ENCODE measurements at regions not wholly inside any gene's neighbourhood (a gene's known extent, or its start where the extent isn't known, plus 50 kb on each side); places are given as distances from the start of the nearest gene placed in this dataset.

GRCh38 chr2:190800528-190800927 lies 80.1 kb upstream of the GLS start:
- no peak overlapping the region for H3K9ac ChIP-seq (ENCODE audit: low read depth, low read length)
- H3K4me1 ChIP-seq (ENCODE audit: insufficient read depth, low read length), result peaks cover 41% of the 10 kb centered on the region
- no CpG with 5 or more reads among the region's 1 CpG for WGBS
- peak overlapping the region; percentile 71; the same call in 1 of the 2 replicates for H3K27ac ChIP-seq (ENCODE audit: low read depth, low read length)
- no peak overlapping the region for H3K4me3 ChIP-seq (ENCODE audit: low read length)
- H3K27me3 ChIP-seq (ENCODE audit: insufficient read depth, low read length), result no peaks in the 10 kb centered on the region
- H3K9me3 ChIP-seq (ENCODE audit: insufficient read depth, low read depth, low read length), result no peaks in the 10 kb centered on the region
- H3K36me3 ChIP-seq (ENCODE audit: insufficient read depth, low read length), result no peaks in the 10 kb centered on the region

DNA sequence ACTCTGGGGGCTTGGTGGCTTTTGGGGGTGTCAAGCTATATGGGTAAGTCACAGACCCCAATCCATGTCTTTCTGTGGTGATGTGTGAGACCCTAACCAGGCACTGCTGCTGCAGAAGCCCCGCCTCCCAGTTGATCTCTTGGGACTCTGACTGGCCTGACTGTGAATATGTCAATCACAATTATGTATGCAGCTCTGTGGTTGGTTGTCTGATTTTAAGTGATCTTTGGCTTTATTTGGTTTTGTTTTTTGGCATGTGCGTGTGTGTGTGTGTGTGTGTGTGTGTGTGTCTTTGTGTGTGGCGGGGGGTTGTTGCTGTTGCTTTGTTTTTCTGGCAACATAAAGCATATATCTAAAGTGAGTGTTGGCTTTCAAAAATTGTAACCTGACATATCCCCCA lies 78.5 kb upstream of the GLS start:
- Histone ChIP-seq H3K9me3 (ENCODE audit: insufficient read depth, low read depth, low read length) (no peaks in the 10 kb centered on the region), H3K36me3 (ENCODE audit: insufficient read depth, low read length) (no peaks in the 10 kb centered on the region), H3K27ac (ENCODE audit: low read depth, low read length) (no peak overlapping the region), H3K27me3 (ENCODE audit: insufficient read depth, low read length) (no peaks in the 10 kb centered on the region), H3K9ac (ENCODE audit: low read depth, low read length) (no peak overlapping the region), H3K4me3 (ENCODE audit: low read length) (no peak overlapping the region), H3K4me1 (ENCODE audit: insufficient read depth, low read length) (peaks cover 41% of the 10 kb centered on the region)
- 64% methylated on average over 2 of the region's 3 CpGs for WGBS

DNA sequence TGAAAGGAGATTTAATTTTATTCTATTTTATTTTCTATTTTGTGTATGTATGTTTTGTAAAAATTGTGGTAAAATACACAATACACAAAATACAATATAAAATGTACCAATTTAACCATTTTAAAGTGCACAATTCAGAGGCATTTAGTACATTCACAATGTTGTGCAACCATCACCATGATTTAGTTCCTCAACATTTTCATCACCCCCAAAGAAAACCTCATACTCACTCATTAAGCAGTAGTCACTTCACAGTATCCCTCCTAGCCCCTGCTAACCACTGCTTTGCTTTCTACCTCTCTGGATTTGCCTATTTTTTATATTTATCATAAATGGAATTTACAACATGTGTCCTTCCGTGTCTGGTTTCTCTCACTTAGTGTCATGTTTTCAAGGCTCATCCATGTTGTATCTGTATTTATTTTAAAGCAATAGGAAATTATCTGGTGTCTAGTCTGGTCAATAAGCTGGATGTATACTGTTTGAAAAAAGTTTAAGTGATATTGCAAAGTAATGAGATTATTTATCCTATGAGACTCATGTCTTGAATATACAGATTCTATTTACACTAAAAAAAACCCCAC lies 77.9 kb upstream of the GLS start:
- Histone ChIP-seq H3K36me3 (ENCODE audit: insufficient read depth, low read length) (no peaks in the 10 kb centered on the region), H3K9me3 (ENCODE audit: insufficient read depth, low read depth, low read length) (no peaks in the 10 kb centered on the region), H3K27me3 (ENCODE audit: insufficient read depth, low read length) (no peaks in the 10 kb centered on the region), H3K27ac (ENCODE audit: low read depth, low read length) (no peak overlapping the region), H3K4me3 (ENCODE audit: low read length) (no peak overlapping the region), H3K4me1 (ENCODE audit: insufficient read depth, low read length) (peaks cover 41% of the 10 kb centered on the region), H3K9ac (ENCODE audit: low read depth, low read length) (no peak overlapping the region)
- 91% methylated on average over 1 of the region's 1 CpG for WGBS

- Histone ChIP-seq H3K4me3 (ENCODE audit: low read length) (no peak overlapping the region), H3K27me3 (ENCODE audit: insufficient read depth, low read length) (no peaks in the 10 kb centered on the region), H3K9ac (ENCODE audit: low read depth, low read length) (no peak overlapping the region), H3K36me3 (ENCODE audit: insufficient read depth, low read length) (no peaks in the 10 kb centered on the region), H3K27ac (ENCODE audit: low read depth, low read length) (no peak overlapping the region), H3K9me3 (ENCODE audit: insufficient read depth, low read depth, low read length) (no peaks in the 10 kb centered on the region), H3K4me1 (ENCODE audit: insufficient read depth, low read length) (peaks cover 41% of the 10 kb centered on the region)
- 89% methylated on average over 2 of the region's 5 CpGs for WGBS
Observed at GRCh38 chr2:190804182-190804795, 76.3 kb upstream of the GLS start.

DNA sequence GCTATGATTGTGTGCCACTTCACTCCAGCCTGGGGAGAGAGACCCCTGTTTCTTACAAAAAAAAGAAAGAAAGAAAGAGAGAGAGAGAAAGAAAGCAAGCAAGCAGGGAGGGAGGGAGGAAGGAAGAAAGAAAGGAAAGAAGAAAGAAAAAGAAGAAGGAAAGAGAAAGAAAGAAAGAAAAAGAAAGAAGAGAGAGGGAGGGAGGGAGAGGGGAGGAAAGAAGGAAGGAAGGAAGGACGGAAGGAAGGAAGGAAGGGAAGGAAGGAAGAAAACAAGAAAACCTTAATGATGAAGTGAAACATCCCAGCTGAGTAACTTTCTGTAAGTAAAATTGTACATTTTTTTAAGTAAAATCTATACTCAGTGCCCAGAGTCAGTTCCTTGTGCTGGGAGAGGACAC lies 75.5 kb upstream of the GLS start:
- H3K27me3 ChIP-seq (ENCODE audit: insufficient read depth, low read length), result no peaks in the 10 kb centered on the region
- 74% methylated on average over 1 of the region's 1 CpG for WGBS
- no peak overlapping the region for H3K4me3 ChIP-seq (ENCODE audit: low read length)
- no peaks in the 10 kb centered on the region for H3K9me3 ChIP-seq (ENCODE audit: insufficient read depth, low read depth, low read length)
- no peak overlapping the region for H3K9ac ChIP-seq (ENCODE audit: low read depth, low read length)
- H3K36me3 ChIP-seq (ENCODE audit: insufficient read depth, low read length), result no peaks in the 10 kb centered on the region
- H3K4me1 ChIP-seq (ENCODE audit: insufficient read depth, low read length), result peaks cover 33% of the 10 kb centered on the region
- no peak overlapping the region for H3K27ac ChIP-seq (ENCODE audit: low read depth, low read length)

DNA sequence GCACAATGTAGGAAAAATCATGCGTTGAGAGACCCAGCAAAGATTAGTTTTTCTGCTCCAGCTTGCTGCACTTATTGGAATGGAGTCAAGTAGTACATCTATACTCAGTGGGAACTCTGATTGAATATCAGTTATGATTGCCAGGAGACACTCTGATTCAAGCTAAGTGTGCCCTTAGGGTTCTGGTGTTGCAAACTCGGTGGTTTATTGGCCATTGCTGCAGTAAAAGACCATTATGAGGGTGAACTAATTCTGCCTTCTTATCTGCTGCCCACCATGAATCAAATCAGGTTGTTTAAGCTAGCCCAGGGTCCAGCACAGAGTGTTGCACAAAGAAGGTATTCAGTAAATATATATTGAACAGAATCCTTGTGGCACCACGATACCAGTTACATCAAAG lies 74.8 kb upstream of the GLS start:
- Histone ChIP-seq H3K27ac (ENCODE audit: low read depth, low read length) (no peak overlapping the region), H3K36me3 (ENCODE audit: insufficient read depth, low read length) (no peaks in the 10 kb centered on the region), H3K4me3 (ENCODE audit: low read length) (no peak overlapping the region), H3K27me3 (ENCODE audit: insufficient read depth, low read length) (no peaks in the 10 kb centered on the region), H3K4me1 (ENCODE audit: insufficient read depth, low read length) (peaks cover 26% of the 10 kb centered on the region), H3K9ac (ENCODE audit: low read depth, low read length) (no peak overlapping the region), H3K9me3 (ENCODE audit: insufficient read depth, low read depth, low read length) (no peaks in the 10 kb centered on the region)
- whole genome bisulfite sequencing, result 91% methylated on average over 3 of the region's 3 CpGs

- no peaks in the 10 kb centered on the region for H3K27me3 ChIP-seq (ENCODE audit: insufficient read depth, low read length)
- 100% methylated on average over 2 of the region's 2 CpGs for WGBS
- H3K9me3 ChIP-seq (ENCODE audit: insufficient read depth, low read depth, low read length), result no peaks in the 10 kb centered on the region
- peaks cover 7% of the 10 kb centered on the region for H3K4me1 ChIP-seq (ENCODE audit: insufficient read depth, low read length)
- no peak overlapping the region for H3K4me3 ChIP-seq (ENCODE audit: low read length)
- no peaks in the 10 kb centered on the region for H3K36me3 ChIP-seq (ENCODE audit: insufficient read depth, low read length)
- H3K9ac ChIP-seq (ENCODE audit: low read depth, low read length), result no peak overlapping the region
- H3K27ac ChIP-seq (ENCODE audit: low read depth, low read length), result no peak overlapping the region
Observed at GRCh38 chr2:190807886-190808285, 72.7 kb upstream of the GLS start.

DNA sequence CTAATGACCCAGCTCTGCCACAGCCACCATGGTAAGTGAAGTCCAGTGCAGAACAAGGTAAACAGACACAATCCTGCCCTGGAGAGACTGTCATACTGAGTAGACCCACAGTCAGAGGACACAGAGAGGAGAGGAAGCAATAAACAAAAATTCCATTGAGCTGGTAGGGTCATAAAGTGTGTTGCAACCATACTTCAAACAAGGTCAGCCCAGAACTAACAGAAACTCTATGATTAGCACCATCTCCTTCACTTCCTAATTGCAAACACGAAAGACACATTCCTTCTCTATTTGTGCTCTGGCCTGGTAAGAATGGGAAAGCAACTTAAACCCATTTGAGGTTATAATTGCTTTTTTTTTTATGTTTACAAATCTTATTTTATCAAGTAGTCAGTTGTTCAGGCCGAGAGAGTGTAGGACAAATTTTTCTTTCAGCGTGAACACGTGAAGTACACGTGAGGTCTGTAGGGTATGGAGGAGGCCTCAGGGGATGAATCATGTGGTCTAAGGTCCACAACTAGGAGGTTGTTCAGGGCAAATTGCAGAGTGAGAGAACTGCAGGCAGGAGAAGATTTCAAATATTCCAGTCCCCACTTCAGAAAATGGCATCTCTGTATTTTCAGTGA lies 71.4 kb upstream of the GLS start:
- 90% methylated on average over 5 of the region's 5 CpGs for WGBS
- no peak overlapping the region for H3K27ac ChIP-seq (ENCODE audit: low read depth, low read length)
- H3K4me1 ChIP-seq (ENCODE audit: insufficient read depth, low read length), result no peaks in the 10 kb centered on the region
- no peaks in the 10 kb centered on the region for H3K9me3 ChIP-seq (ENCODE audit: insufficient read depth, low read depth, low read length)
- H3K4me3 ChIP-seq (ENCODE audit: low read length), result no peak overlapping the region
- no peaks in the 10 kb centered on the region for H3K36me3 ChIP-seq (ENCODE audit: insufficient read depth, low read length)
- no peak overlapping the region for H3K9ac ChIP-seq (ENCODE audit: low read depth, low read length)
- no peaks in the 10 kb centered on the region for H3K27me3 ChIP-seq (ENCODE audit: insufficient read depth, low read length)

DNA sequence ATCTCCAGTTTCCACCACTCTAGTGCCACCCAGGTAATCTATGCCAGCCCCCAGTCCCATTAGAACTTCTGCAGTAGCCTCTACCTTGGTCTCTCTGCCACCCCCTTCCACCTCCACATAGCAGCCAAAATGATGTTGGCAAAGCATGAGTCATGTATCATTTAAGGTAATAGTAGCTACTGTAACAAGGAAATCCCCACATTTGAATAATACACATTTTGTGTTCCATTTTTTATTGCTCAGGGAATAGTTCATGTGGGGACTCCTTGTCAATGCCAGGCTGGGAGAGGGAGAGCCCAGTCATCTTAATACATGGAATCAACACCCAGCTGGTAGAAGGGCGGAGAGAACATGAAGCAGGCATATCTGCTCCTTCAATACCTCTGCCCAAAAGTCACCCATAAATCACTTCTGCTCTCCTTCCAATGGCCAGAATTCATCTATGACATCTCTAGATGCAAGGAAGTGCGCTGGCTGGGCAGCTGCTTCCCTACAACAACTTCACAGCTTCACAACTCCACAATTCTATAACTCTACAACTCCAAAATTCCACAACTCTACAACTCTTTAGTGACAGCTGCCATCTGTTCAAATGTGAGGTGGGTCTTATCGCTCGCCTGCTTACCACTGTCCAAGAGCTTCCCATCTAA lies 70.6 kb upstream of the GLS start:
- no peaks in the 10 kb centered on the region for H3K9me3 ChIP-seq (ENCODE audit: insufficient read depth, low read depth, low read length)
- H3K4me1 ChIP-seq (ENCODE audit: insufficient read depth, low read length), result no peaks in the 10 kb centered on the region
- H3K4me3 ChIP-seq (ENCODE audit: low read length), result no peak overlapping the region
- H3K27ac ChIP-seq (ENCODE audit: low read depth, low read length), result no peak overlapping the region
- no peaks in the 10 kb centered on the region for H3K36me3 ChIP-seq (ENCODE audit: insufficient read depth, low read length)
- no peak overlapping the region for H3K9ac ChIP-seq (ENCODE audit: low read depth, low read length)
- 95% methylated on average over 4 of the region's 4 CpGs for WGBS
- no peaks in the 10 kb centered on the region for H3K27me3 ChIP-seq (ENCODE audit: insufficient read depth, low read length)

DNA sequence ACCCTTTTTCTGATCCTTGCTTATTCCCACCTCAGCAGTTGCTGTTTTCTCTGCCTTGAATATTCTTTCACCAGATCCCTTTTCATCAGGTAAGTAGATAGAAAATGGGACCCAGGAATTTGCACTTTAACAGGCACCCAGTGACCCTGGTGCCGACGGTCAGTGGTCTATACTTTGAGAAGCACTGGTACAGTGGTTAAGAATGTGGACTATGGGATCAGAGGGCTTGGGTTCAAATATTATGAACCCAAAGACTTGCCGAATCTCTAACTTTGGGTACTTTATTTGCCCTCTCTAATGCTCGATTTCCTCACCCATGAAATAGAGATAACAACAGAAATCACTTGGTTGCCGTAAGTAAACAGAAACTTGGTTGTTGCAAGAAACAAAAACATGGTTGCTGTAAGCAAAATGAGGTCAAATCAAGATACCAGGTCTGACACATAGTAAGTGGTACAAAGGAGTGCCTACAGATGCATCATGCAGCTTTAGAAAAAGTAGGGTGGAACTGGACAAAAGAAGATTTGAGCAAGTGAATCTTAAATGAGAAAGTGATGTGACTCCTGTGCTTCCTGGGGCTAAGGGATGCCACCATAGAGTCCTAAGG lies 69.5 kb upstream of the GLS start:
- no peak overlapping the region for H3K27ac ChIP-seq (ENCODE audit: low read depth, low read length)
- 69% methylated on average over 5 of the region's 5 CpGs for WGBS

DNA sequence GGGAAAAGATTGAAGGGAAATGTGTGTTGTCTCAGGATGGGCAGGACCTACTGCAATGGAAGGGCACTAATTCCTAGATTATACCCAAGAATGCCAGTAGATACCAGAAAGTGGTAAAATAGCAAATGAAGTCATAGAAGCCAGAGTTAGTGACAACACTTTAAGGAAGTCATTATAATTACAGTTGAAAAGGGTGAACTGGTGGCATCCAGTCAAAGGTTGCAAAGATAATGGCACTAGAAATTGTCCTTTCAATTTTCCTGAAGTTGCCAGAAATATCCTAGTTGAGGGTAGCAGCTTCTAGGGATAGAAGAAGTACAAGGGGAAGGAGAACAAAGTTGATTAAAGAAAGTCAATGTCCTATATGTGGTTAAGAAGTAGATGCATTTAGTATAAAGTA lies 68.8 kb upstream of the GLS start:
- Histone ChIP-seq H3K9me3 (ENCODE audit: insufficient read depth, low read depth, low read length) (no peaks in the 10 kb centered on the region), H3K27ac (ENCODE audit: low read depth, low read length) (no peak overlapping the region), H3K9ac (ENCODE audit: low read depth, low read length) (no peak overlapping the region), H3K4me1 (ENCODE audit: insufficient read depth, low read length) (no peaks in the 10 kb centered on the region), H3K36me3 (ENCODE audit: insufficient read depth, low read length) (no peaks in the 10 kb centered on the region), H3K27me3 (ENCODE audit: insufficient read depth, low read length) (no peaks in the 10 kb centered on the region), H3K4me3 (ENCODE audit: low read length) (no peak overlapping the region)

More for the DNA sequence above, 69.5 kb upstream of the GLS start:
- Histone ChIP-seq H3K9ac (ENCODE audit: low read depth, low read length) (no peak overlapping the region), H3K4me1 (ENCODE audit: insufficient read depth, low read length) (no peaks in the 10 kb centered on the region), H3K36me3 (ENCODE audit: insufficient read depth, low read length) (no peaks in the 10 kb centered on the region), H3K4me3 (ENCODE audit: low read length) (no peak overlapping the region), H3K27me3 (ENCODE audit: insufficient read depth, low read length) (no peaks in the 10 kb centered on the region), H3K9me3 (ENCODE audit: insufficient read depth, low read depth, low read length) (no peaks in the 10 kb centered on the region)
